GM18873 (cell line): ENCODE measurements at regions not wholly inside any gene's neighbourhood (a gene's known extent, or its start where the extent isn't known, plus 50 kb on each side); places are given as distances from the start of the nearest gene placed in this dataset.
"Not testable (repeated sequence)": the region's sequence is repeated elsewhere in the genome, so short reads cannot be mapped to it uniquely, and the experiment has no call there.

Experiments used
- ATAC-seq: cut with Tn5 transposase; IDR thresholded peaks from one replicate; pipeline ENCODE4 v1.9.1; 2021; ENCODE audit warnings: mild to moderate bottlenecking, moderate library complexity, moderate number of reproducible peaks; ENCODE audit not compliant: unreplicated experiment, low FRiP score

- no peak for ATAC-seq
Observed at GRCh38 chr2:236632295-236633218, 62.9 kb downstream of the ACKR3 start.

GRCh38 chr2:236633219-236633570 lies 63.6 kb downstream of the ACKR3 start:
- ATAC-seq, result no peak

GRCh38 chr2:236633775-236634560 lies 64.3 kb downstream of the ACKR3 start:
- ATAC-seq, result no peak

- ATAC-seq, result no peak
Observed at GRCh38 chr2:236636261-236636660, 66.6 kb downstream of the ACKR3 start.

GRCh38 chr2:236636714-236637470 lies 67.3 kb downstream of the ACKR3 start:
- ATAC-seq, result no peak

GRCh38 chr2:236637686-236638569 lies 68.3 kb downstream of the ACKR3 start:
- no peak for ATAC-seq

GRCh38 chr2:236638707-236639106 lies 69.1 kb downstream of the ACKR3 start:
- no peak for ATAC-seq

GRCh38 chr2:236639461-236640235 lies 70.0 kb downstream of the ACKR3 start:
- no peak for ATAC-seq

- ATAC-seq, result no peak
Observed at GRCh38 chr2:236641051-236641726, 71.6 kb downstream of the ACKR3 start.

GRCh38 chr2:236642125-236642524 lies 72.5 kb downstream of the ACKR3 start:
- ATAC-seq, result no peak

GRCh38 chr2:236642584-236643291 lies 73.1 kb downstream of the ACKR3 start:
- ATAC-seq, result no peak

GRCh38 chr2:236643480-236643879 lies 73.9 kb downstream of the ACKR3 start:
- ATAC-seq, result no peak

- no peak for ATAC-seq
Observed at GRCh38 chr2:236644067-236644466, 74.4 kb downstream of the ACKR3 start.

GRCh38 chr2:236644502-236644911 lies 74.9 kb downstream of the ACKR3 start:
- ATAC-seq, result no peak

- not testable (repeated sequence) for ATAC-seq
Observed at GRCh38 chr2:236645141-236645540, 75.5 kb downstream of the ACKR3 start.

GRCh38 chr2:236646441-236646840 lies 76.8 kb downstream of the ACKR3 start:
- no peak for ATAC-seq

- no peak for ATAC-seq
Observed at GRCh38 chr2:236646871-236647270, 77.2 kb downstream of the ACKR3 start.

- ATAC-seq, result no peak
Observed at GRCh38 chr2:236647621-236648020, 78.0 kb downstream of the ACKR3 start.
